ENCODE measurements at regions not wholly inside any gene's neighbourhood (a gene's known extent, or its start where the extent isn't known, plus 50 kb on each side); places are given as distances from the start of the nearest gene placed in this dataset.

DNA sequence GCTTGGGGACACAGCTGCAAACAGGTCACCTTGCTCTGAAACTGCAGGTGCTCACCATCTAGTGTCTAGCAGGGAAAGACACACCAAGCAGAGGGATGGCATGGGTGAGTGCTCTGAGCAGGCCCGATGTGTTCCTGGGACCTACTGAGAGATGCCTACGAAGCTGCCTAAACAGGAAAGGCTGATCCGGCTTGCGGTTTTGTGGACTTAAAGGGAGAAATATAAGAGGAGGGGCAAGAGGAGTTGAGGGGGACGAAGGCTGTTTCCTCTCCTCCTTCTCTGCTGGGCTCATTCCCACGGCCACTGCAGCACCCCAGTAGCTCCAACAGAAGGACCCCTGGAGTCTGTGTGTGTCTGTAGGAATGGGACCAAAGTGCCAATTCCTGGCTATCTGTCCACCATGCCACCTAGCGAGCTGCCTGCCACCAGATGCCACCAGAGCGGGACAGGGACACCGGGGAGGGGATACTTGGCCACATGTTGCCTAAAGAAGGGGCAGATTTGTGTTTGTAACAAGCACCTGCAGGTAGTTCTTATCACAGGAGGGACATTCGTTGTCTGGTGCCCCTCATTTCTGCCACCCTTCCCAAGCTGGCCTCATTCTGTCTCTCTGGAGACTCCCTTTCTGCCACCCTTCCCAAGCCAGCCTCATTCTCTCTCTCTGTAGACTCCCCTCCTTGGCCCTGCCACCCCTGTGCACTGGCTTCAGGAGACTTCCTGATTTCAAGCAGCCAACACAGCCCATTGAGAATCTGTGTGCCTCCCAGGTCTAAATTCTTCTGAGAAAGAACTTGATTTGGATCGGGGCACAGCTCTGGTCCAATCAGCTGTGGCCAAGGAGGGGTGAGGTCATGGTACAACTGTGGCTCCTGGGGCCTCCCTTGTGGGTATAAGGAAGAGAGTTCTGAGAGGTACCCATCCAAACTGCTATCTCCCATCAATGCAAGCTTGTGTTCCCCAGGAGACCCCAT, 221.8 kb downstream of the ANKRD60 start:
- Histone ChIP-seq H3K4me2 (ENCODE audit: insufficient read depth, low read length) (no peak overlapping the region), H3K27me3 (ENCODE audit: control insufficient read depth in 2 of 2, insufficient read depth in 2 of 2, low read length in 2 of 2) (no peaks in the 10 kb centered on the region), H3K9ac (replicated peaks; ENCODE audit: extremely low read depth, insufficient read depth, low read length) (no peak overlapping the region), H3K79me2 (ENCODE audit: control insufficient read depth, insufficient read depth, low read length) (no peaks in the 10 kb centered on the region), H3K4me1 (ENCODE audit: control insufficient read depth, extremely low read depth, insufficient read depth, low read length) (no peaks in the 10 kb centered on the region), H3K4me3 (replicated peaks in 1 of 3; ENCODE audit: insufficient read depth in 1 of 3, low read depth in 1 of 3, low read length in 3 of 3) (no peak overlapping the region), H3K9me1 (replicated peaks; ENCODE audit: control insufficient read depth, extremely low read depth, insufficient read depth, low read length) (no peaks in the 10 kb centered on the region), H3K36me3 (ENCODE audit: control insufficient read depth in 2 of 2, extremely low read depth in 1 of 2, insufficient read depth in 2 of 2, low read length in 2 of 2) (no peaks in the 10 kb centered on the region), H3K27ac (ENCODE audit: insufficient read depth, low read depth, low read length) (no peak overlapping the region), H2AFZ (ENCODE audit: low read depth, low read length) (no peak overlapping the region), H4K20me1 (replicated peaks; ENCODE audit: control insufficient read depth, extremely low read depth, insufficient read depth, low read length) (no peaks in the 10 kb centered on the region), H3K9me3 (replicated peaks; ENCODE audit: control insufficient read depth, insufficient read depth, low read length) (no peaks in the 10 kb centered on the region)
- intact Hi-C loops (cut with micrococcal nuclease) = no loop called here
- DNase-seq (ENCODE audit: low read depth, low spot score) (no peak), FAIRE-seq (no peak)
- BruUV-seq (replicated peaks) = no TSS peak
- ChIA-PET CTCF (no interaction called here), POLR2A (no interaction called here)
- dilution Hi-C loops (cut with MboI; ENCODE audit: extremely low pct_ligation_motif_present, low sequenced_read_pairs) = no loop called here
- TF ChIP-seq MYC (IDR thresholded peaks at IDR 0.05; ENCODE audit: low read depth, low read length) = no peak

DNA sequence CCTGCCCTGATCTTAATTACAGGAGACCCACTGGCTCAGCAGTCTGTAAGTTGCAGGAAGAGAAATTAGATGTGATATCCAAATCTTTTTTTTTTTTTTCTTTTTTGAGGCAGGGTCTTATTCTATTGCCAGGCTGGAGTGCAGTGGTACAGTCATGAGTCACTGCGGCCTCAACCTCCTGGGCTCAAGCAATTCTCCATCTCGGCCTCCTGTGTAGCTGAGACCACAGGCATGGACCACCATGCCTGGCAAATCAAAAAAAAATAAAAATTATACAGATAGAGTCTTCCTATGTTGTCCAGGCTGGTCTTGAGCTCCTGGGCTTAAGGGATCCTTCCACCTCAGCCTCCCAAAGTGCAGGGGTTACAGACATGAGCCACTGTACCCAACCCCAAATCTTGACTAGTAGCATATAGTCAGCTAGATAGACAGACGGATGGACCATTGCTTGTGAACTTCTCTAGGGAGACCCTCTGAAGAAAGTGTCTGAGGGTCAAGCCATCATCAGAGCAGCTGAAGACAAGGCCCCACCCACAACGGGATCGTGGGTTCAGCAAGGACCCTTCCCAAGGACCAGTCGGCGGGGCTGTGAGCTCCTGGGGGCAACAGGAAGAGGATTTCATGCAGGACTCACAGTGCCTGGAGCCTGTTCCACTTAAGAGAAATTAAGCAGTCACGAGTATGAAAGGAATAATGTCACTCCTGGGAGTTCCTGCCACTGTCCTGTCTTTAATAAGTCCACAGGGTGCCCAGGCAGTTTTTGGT, 222.7 kb downstream of the ANKRD60 start:
- ChIA-PET CTCF (no interaction called here), POLR2A (no interaction called here)
- no peak overlapping the region for H3K4me3 ChIP-seq (replicated peaks in 1 of 3; ENCODE audit: insufficient read depth in 1 of 3, low read depth in 1 of 3, low read length in 3 of 3)
- no TSS peak for BruUV-seq (replicated peaks)
- H3K4me1 ChIP-seq (ENCODE audit: control insufficient read depth, extremely low read depth, insufficient read depth, low read length) = no peaks in the 10 kb centered on the region
- H3K79me2 ChIP-seq (ENCODE audit: control insufficient read depth, insufficient read depth, low read length) = no peaks in the 10 kb centered on the region
- H3K27me3 ChIP-seq (ENCODE audit: control insufficient read depth in 2 of 2, insufficient read depth in 2 of 2, low read length in 2 of 2) = peaks cover 0 to 1% of the 10 kb centered on the region in 2 experiments
- dilution Hi-C loops (cut with MboI; ENCODE audit: extremely low pct_ligation_motif_present, low sequenced_read_pairs) = no loop called here
- H3K36me3 ChIP-seq (ENCODE audit: control insufficient read depth in 2 of 2, extremely low read depth in 1 of 2, insufficient read depth in 2 of 2, low read length in 2 of 2) = no peaks in the 10 kb centered on the region
- no peaks in the 10 kb centered on the region for H3K9me1 ChIP-seq (replicated peaks; ENCODE audit: control insufficient read depth, extremely low read depth, insufficient read depth, low read length)
- H3K9me3 ChIP-seq (replicated peaks; ENCODE audit: control insufficient read depth, insufficient read depth, low read length) = no peaks in the 10 kb centered on the region
- no peak for FAIRE-seq
- intact Hi-C loops (cut with micrococcal nuclease) = no loop called here
- no peak for DNase-seq (ENCODE audit: low read depth, low spot score)
- H2AFZ ChIP-seq (ENCODE audit: low read depth, low read length) = no peak overlapping the region
- no peak overlapping the region for H3K27ac ChIP-seq (ENCODE audit: insufficient read depth, low read depth, low read length)
- TF ChIP-seq POLR2A (IDR thresholded peaks at IDR 0.05; ENCODE audit: low read depth, low read length) = no peak
- TF ChIP-seq, protein P1, sequence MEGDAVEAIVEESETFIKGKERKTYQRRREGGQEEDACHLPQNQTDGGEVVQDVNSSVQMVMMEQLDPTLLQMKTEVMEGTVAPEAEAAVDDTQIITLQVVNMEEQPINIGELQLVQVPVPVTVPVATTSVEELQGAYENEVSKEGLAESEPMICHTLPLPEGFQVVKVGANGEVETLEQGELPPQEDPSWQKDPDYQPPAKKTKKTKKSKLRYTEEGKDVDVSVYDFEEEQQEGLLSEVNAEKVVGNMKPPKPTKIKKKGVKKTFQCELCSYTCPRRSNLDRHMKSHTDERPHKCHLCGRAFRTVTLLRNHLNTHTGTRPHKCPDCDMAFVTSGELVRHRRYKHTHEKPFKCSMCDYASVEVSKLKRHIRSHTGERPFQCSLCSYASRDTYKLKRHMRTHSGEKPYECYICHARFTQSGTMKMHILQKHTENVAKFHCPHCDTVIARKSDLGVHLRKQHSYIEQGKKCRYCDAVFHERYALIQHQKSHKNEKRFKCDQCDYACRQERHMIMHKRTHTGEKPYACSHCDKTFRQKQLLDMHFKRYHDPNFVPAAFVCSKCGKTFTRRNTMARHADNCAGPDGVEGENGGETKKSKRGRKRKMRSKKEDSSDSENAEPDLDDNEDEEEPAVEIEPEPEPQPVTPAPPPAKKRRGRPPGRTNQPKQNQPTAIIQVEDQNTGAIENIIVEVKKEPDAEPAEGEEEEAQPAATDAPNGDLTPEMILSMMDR (IDR thresholded peaks at IDR 0.05; ENCODE audit: extremely low read depth in 1 of 2, insufficient read depth in 1 of 2, low read depth in 1 of 2, low read length in 2 of 2) = no peak
- H4K20me1 ChIP-seq (replicated peaks; ENCODE audit: control insufficient read depth, extremely low read depth, insufficient read depth, low read length) = no peaks in the 10 kb centered on the region
- no peak overlapping the region for H3K4me2 ChIP-seq (ENCODE audit: insufficient read depth, low read length)
- no peak overlapping the region for H3K9ac ChIP-seq (replicated peaks; ENCODE audit: extremely low read depth, insufficient read depth, low read length)
